Esophagus squamous epithelium (tissue), 5 donors: ENCODE measurements at regions not wholly inside any gene's neighbourhood (a gene's known extent, or its start where the extent isn't known, plus 50 kb on each side); places are given as distances from the start of the nearest gene placed in this dataset.

Source experiments
- DNase-seq: peaks from one replicate; lab custom pipeline; 2025; lab: John Stamatoyannopoulos, UW
- H3K27ac ChIP-seq, 4 donors: fragments of 200-600 bp; sonication (generic); one replicate each; pipeline ENCODE4 v1.5.1; 2016 to 2019; ENCODE audit warnings: mild to moderate bottlenecking in 1 of 4
- H3K27me3 ChIP-seq, 4 donors: fragments of 200-600 bp; sonication (generic); 1 replicate in 3 of 4; 2 replicates in 1 of 4; pipeline versions ENCODE4 v1.5.1 to v1.6.0; 2017 to 2021; ENCODE audit warnings: antibody characterized with exemption in 1 of 4
- H3K36me3 ChIP-seq, 3 donors: fragments of 200-600 bp; sonication (generic); one replicate each; pipeline ENCODE4 v1.5.1; 2016 to 2019
- H3K4me1 ChIP-seq, 3 donors: fragments of 200-600 bp; sonication (generic); one replicate each; pipeline ENCODE4 v1.5.1; 2017 to 2019
- H3K4me3 ChIP-seq, 4 donors: fragments of 200-600 bp; sonication (generic); 1 replicate in 3 of 4; 2 replicates in 1 of 4; pipeline ENCODE4 v1.5.1; 2016 to 2019; ENCODE audit warnings: mild to moderate bottlenecking in 2 of 4, moderate library complexity in 1 of 4
- H3K9me3 ChIP-seq, 3 donors: fragments of 200-600 bp; sonication (generic); one replicate each; pipeline ENCODE4 v1.5.1; 2016 to 2019
- POLR2A ChIP-seq, 4 donors: fragments of 450-650 bp; IDR thresholded peaks; one replicate each; pipeline ENCODE4 v1.6.1; 2017; ENCODE audit warnings: antibody characterized with exemption in 4 of 4, mild to moderate bottlenecking in 4 of 4, moderate library complexity in 3 of 4
- WGBS, 2 donors: methylation state at CpG; one replicate each; pipeline ENCODE4 v1.1.5; 2018; 5-methylcytosine and 5-hydroxymethylcytosine counted together
- intact Hi-C: fragments of 100-400 bp; cut with DNase I; formaldehyde crosslinking; loops from one replicate; pipeline ENCODE4 v1.15.0; 2022
- TF ChIP-seq, protein P1 (sequence below), 6 experiments: fragments of 450-650 bp in 4 of 6; fragments of 200-600 bp in 2 of 6; sonication (generic) in 2 of 6; IDR thresholded peaks; one replicate each; pipeline ENCODE4 v1.5.1; 2016 to 2019; ENCODE audit warnings: antibody characterized with exemption in 6 of 6, mild to moderate bottlenecking in 4 of 6, moderate library complexity in 4 of 6
- donor health status: DM: yes; HTN: yes; CAD: no.

DNA sequence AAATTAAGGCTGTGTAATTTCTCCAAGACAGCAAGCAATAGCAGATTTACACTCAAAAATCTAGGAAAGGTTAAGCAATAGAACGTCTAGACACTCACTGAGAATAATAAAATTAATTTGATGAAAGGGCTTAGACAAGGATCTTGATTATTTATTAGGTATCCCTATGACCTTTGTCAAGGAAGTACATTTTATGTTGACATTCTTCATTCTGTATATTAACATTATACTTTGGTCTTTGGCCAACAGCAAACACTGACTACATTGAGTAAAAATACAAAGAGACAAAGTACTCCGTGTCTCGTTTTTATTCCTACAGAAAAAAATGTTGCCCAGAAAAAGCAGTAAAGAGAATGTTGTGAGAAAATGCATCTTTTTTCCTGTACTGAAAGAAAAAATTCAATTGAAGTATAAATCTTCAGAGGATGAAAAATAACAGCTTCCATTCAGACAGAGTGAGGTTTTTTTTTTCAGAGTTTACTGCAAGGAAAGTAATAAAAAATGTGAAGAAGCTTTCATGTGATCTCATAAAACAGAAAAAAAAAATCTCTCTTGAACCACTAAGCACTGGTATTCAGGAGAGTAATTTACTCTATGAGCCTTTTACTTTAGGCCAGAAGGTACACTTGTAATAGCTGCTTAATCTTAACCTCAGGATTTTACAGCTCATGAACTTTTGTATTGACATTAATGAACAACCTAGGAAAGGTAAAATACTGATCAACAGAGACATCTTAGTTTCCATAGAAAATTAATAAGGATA, 605.0 kb downstream of the FSCB start:
- TF ChIP-seq, protein P1, sequence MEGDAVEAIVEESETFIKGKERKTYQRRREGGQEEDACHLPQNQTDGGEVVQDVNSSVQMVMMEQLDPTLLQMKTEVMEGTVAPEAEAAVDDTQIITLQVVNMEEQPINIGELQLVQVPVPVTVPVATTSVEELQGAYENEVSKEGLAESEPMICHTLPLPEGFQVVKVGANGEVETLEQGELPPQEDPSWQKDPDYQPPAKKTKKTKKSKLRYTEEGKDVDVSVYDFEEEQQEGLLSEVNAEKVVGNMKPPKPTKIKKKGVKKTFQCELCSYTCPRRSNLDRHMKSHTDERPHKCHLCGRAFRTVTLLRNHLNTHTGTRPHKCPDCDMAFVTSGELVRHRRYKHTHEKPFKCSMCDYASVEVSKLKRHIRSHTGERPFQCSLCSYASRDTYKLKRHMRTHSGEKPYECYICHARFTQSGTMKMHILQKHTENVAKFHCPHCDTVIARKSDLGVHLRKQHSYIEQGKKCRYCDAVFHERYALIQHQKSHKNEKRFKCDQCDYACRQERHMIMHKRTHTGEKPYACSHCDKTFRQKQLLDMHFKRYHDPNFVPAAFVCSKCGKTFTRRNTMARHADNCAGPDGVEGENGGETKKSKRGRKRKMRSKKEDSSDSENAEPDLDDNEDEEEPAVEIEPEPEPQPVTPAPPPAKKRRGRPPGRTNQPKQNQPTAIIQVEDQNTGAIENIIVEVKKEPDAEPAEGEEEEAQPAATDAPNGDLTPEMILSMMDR (IDR thresholded peaks at IDR 0.05) = no peak
- no peak for DNase-seq
- Histone ChIP-seq H3K4me3 (no peak overlapping the region), H3K27ac (no peak overlapping the region), H3K27me3 (no peaks in the 10 kb centered on the region), H3K9me3 (no peaks in the 10 kb centered on the region), H3K36me3 (no peaks in the 10 kb centered on the region), H3K4me1 (no peaks in the 10 kb centered on the region)
- WGBS, 2 donors = 14 to 20% methylated on average over 3 of the region's 3 CpGs
- intact Hi-C loops = no loop called here

DNA sequence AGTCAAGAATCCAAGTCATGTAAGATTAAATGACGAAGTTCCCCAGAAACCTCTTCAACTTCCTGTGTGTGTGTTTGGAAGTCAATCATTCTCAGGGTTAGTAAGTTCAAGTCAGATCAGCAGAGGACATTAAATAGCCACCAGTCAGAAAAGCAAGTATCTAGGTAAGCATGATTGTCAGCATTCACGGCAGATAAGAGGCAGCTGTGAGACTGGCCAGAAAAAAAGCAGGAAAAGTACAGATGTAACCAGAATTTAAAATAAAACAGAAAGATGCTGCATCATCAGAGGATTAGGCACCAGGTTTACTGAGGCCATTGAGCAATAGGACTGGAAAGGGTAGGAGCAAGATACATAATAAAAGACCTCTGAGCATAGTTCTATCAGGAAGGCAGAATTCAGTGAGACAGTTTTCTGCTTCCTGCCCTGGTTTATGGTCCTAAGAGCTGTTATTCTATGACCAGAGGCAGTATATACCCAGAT, 606.9 kb downstream of the FSCB start:
- no peak for DNase-seq
- no peaks in the 10 kb centered on the region for H3K27me3 ChIP-seq
- WGBS, 2 donors = 14 to 26% methylated on average over 2 of the region's 2 CpGs
- no peaks in the 10 kb centered on the region for H3K9me3 ChIP-seq
- no peaks in the 10 kb centered on the region for H3K4me1 ChIP-seq
- H3K4me3 ChIP-seq = no peak overlapping the region
- TF ChIP-seq, protein P1 (IDR thresholded peaks at IDR 0.05) = no peak
- TF ChIP-seq POLR2A (IDR thresholded peaks at IDR 0.05) = no peak
- intact Hi-C loops = no loop called here
- H3K36me3 ChIP-seq = no peaks in the 10 kb centered on the region
- H3K27ac ChIP-seq = no peak overlapping the region

DNA sequence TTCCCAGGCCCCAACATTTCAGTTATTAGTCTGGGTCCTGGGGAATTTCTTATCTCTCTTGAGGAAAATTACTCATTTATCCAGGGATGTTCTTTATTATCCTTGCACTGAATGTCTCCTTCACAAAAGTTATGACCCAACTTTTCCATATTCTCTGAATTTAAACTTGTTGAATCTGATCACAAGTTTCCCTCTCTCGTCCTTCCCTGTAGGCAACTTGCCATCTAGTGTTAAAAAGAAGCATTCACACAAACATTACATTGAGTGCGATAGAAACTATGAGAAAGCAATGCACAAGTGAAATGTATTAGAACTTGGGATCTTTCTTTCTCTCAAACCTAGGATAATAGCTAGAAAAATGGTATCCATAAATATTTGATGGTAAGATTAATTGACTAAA, 608.4 kb downstream of the FSCB start:
- H3K4me1 ChIP-seq = no peaks in the 10 kb centered on the region
- intact Hi-C loops = no loop called here
- no peak overlapping the region for H3K27ac ChIP-seq
- no peak overlapping the region for H3K4me3 ChIP-seq
- H3K27me3 ChIP-seq = no peaks in the 10 kb centered on the region
- no peaks in the 10 kb centered on the region for H3K36me3 ChIP-seq
- WGBS, 2 donors = 44 to 63% methylated on average over 2 of the region's 2 CpGs
- no peak for DNase-seq
- H3K9me3 ChIP-seq = no peaks in the 10 kb centered on the region
- TF ChIP-seq, protein P1 (IDR thresholded peaks at IDR 0.05) = no peak
- TF ChIP-seq POLR2A (IDR thresholded peaks at IDR 0.05) = no peak

DNA sequence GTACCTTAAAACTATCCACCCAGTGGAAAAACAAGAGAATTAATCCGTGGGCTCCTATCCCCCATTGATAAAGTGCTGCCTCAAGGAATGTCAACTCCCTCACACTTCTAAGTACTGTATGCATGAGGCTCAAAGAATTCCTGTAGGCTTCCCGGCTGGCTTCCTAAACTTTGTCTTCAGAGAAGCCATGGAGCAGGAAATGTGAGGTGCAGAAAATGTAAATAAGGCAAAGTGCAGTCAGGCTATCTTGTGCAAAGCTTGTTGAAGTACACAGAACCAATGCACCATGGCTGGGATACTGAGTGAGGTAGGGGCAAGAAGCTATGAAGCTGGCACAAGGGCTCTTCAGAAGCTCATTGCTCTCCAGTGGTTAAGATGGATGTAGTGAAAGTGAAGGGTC, 611.0 kb downstream of the FSCB start:
- H3K4me1 ChIP-seq = no peaks in the 10 kb centered on the region
- TF ChIP-seq, protein P1 (IDR thresholded peaks at IDR 0.05) = no peak
- TF ChIP-seq POLR2A (IDR thresholded peaks at IDR 0.05) = no peak
- WGBS, 2 donors = 40 to 55% methylated on average over 2 of the region's 2 CpGs
- H3K36me3 ChIP-seq = no peaks in the 10 kb centered on the region
- H3K9me3 ChIP-seq = no peaks in the 10 kb centered on the region
- DNase-seq = no peak
- H3K27me3 ChIP-seq = no peaks in the 10 kb centered on the region
- H3K27ac ChIP-seq = no peak overlapping the region
- H3K4me3 ChIP-seq = no peak overlapping the region
- intact Hi-C loops = no loop called here

DNA sequence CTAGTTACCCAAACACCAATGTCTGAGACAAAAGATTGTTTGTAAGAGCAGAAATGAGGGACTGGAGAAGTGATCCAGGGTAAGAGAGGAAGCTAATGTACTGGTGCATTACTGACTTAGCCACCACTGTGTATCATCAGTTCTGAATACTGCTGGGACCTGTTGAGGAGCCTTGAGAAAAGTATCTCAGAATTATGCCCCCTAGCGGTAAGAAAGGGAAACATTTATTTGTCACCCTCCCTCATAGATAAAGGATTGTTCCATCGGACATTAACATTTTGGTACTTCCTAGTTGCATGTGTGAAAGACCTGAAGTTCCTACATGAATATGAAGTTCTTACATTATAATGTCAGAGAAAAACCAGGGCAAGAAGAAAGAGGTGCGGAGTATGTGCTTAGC, 612.5 kb downstream of the FSCB start:
- no peaks in the 10 kb centered on the region for H3K27me3 ChIP-seq
- H3K27ac ChIP-seq = no peak overlapping the region
- no peak overlapping the region for H3K4me3 ChIP-seq
- 46 to 57% methylated on average over 3 of the region's 3 CpGs for WGBS, 2 donors
- H3K4me1 ChIP-seq = no peaks in the 10 kb centered on the region
- intact Hi-C loops = no loop called here
- H3K9me3 ChIP-seq = no peaks in the 10 kb centered on the region
- TF ChIP-seq POLR2A (IDR thresholded peaks at IDR 0.05) = no peak
- TF ChIP-seq, protein P1 (IDR thresholded peaks at IDR 0.05) = peak in 1 of 6 experiments; percentile 9
- no peaks in the 10 kb centered on the region for H3K36me3 ChIP-seq
- DNase-seq = no peak
